Caco-2 (cell line): ENCODE measurements at regions not wholly inside any gene's neighbourhood (a gene's known extent, or its start where the extent isn't known, plus 50 kb on each side); places are given as distances from the start of the nearest gene placed in this dataset.

Experiments used
- BruUV-seq: library from RNA; stranded (reverse); fragments of 400-500 nt; replicated peaks from 2 replicates; lab custom pipeline; 2021; lab: Mats Ljungman, UMichigan
- CTCF ChIA-PET: fragments of 300-600 bp; sonication (Branson Sonifier 250); formaldehyde crosslinking; loops from one replicate; lab custom pipeline; 2022; ENCODE audit warnings: antibody characterized with exemption; lab: Charles Lee
- POLR2A ChIA-PET: fragments of 300-600 bp; sonication (Branson Sonifier 250); formaldehyde crosslinking; loops from one replicate; lab custom pipeline; 2022; ENCODE audit warnings: antibody characterized with exemption; lab: Charles Lee
- DNase-seq, 2 experiments: peaks; one replicate each; pipeline versions ENCODE4 v3.0.0 to v3.0.0-alpha.2; 2020 to 2022
- H3K27me3 ChIP-seq: replicated peaks from 2 replicates; pipeline ENCODE4 v1.6.0; 2011; ENCODE audit warnings: low read length; ENCODE audit not compliant: control insufficient read depth, insufficient read depth
- H3K36me3 ChIP-seq: 2 replicates; pipeline ENCODE4 v1.5.1; 2011; ENCODE audit warnings: low read length; ENCODE audit not compliant: control insufficient read depth, insufficient read depth
- H3K4me1 ChIP-seq: fragments of 250-450 bp; sonication (Bioruptor Pico); 2 replicates; pipeline ENCODE4 v1.5.1; 2020; ENCODE audit warnings: mild to moderate bottlenecking
- H3K4me3 ChIP-seq: 2 replicates; pipeline ENCODE4 v1.5.1; 2011; ENCODE audit warnings: low read depth, mild to moderate bottlenecking, control low read depth, low read length
- H3K9me3 ChIP-seq: fragments of 250-450 bp; sonication (Bioruptor Pico); 2 replicates; pipeline ENCODE4 v1.5.1; 2020; ENCODE audit warnings: mild to moderate bottlenecking, moderate library complexity
- H3K27ac Mint-ChIP-seq: one replicate; pipeline ENCODE4 v1.8.0; 2022; ENCODE audit warnings: mixed read lengths; ENCODE audit not compliant: unreplicated experiment
- H3K27me3 Mint-ChIP-seq: one replicate; pipeline ENCODE4 v1.8.0; 2022; ENCODE audit warnings: mixed read lengths; ENCODE audit not compliant: insufficient read depth, unreplicated experiment
- H3K36me3 Mint-ChIP-seq: one replicate; pipeline ENCODE4 v1.8.0; 2022; ENCODE audit warnings: mild to moderate bottlenecking, mixed read lengths; ENCODE audit not compliant: insufficient read depth, unreplicated experiment
- H3K4me1 Mint-ChIP-seq: one replicate; pipeline ENCODE4 v1.8.0; 2022; ENCODE audit warnings: low read depth, mixed read lengths; ENCODE audit not compliant: unreplicated experiment
- H3K4me3 Mint-ChIP-seq: one replicate; pipeline ENCODE4 v1.8.0; 2022; ENCODE audit warnings: mild to moderate bottlenecking, moderate library complexity, mixed read lengths; ENCODE audit not compliant: unreplicated experiment
- H3K9me3 Mint-ChIP-seq: one replicate; pipeline ENCODE4 v1.8.0; 2022; ENCODE audit warnings: mixed read lengths; ENCODE audit not compliant: unreplicated experiment
- CTCF ChIP-seq, 2 experiments: fragments of 200-600 bp in 1 of 2; IDR thresholded peaks; 1 replicate in 1 of 2; 2 replicates in 1 of 2; pipeline versions ENCODE4 v1.5.1 to v1.8.0; 2011 to 2022; ENCODE audit warnings: antibody characterized with exemption in 1 of 2, control low read depth in 1 of 2, inconsistent platforms in 1 of 2, low read depth in 1 of 2, low read length in 1 of 2, mild to moderate bottlenecking in 1 of 2, moderate library complexity in 1 of 2; ENCODE audit not compliant: insufficient read depth in 1 of 2, severe bottlenecking in 1 of 2, unreplicated experiment in 1 of 2
- intact Hi-C: fragments of 100-400 bp; cut with micrococcal nuclease; formaldehyde crosslinking; loops from one replicate; pipeline ENCODE4 v1.10.0; 2022; ENCODE audit not compliant: unreplicated experiment

GRCh38 chr11:105372206-105372605 is 232.6 kb upstream of the CARD18 start:
- Histone ChIP-seq H3K27me3 (no peaks in the 10 kb centered on the region), H3K4me1 (peaks cover 31% of the 10 kb centered on the region), H3K9me3 (no peaks in the 10 kb centered on the region), H3K36me3 (no peaks in the 10 kb centered on the region), H3K4me3 (no peak overlapping the region)
- no peak for DNase-seq
- Mint-ChIP-seq H3K9me3 (peaks cover 26% of the 10 kb centered on the region), H3K27me3 (no peaks in the 10 kb centered on the region), H3K4me3 (no peak overlapping the region), H3K36me3 (no peaks in the 10 kb centered on the region), H3K27ac (no peak overlapping the region), H3K4me1 (peaks cover 11% of the 10 kb centered on the region)
- CTCF ChIA-PET: no interaction called here
- no peak for TF ChIP-seq CTCF (IDR thresholded peaks at IDR 0.05; ENCODE audit: insufficient read depth in 1 of 2, low read depth in 1 of 2, low read length in 1 of 2, severe bottlenecking in 1 of 2, unreplicated experiment in 1 of 2)
- POLR2A ChIA-PET: no interaction called here
- intact Hi-C loops: no loop called here
- no TSS peak for BruUV-seq

GRCh38 chr11:105371311-105371710 is 231.7 kb upstream of the CARD18 start:
- DNase-seq: no peak
- Mint-ChIP-seq H3K27ac (no peak overlapping the region), H3K9me3 (peaks cover 20% of the 10 kb centered on the region), H3K27me3 (no peaks in the 10 kb centered on the region), H3K36me3 (no peaks in the 10 kb centered on the region), H3K4me3 (no peak overlapping the region), H3K4me1 (peaks cover 11% of the 10 kb centered on the region)
- H3K9me3 ChIP-seq: no peaks in the 10 kb centered on the region
- no peak overlapping the region for H3K4me3 ChIP-seq
- no TSS peak for BruUV-seq
- no peak for TF ChIP-seq CTCF (IDR thresholded peaks at IDR 0.05; ENCODE audit: insufficient read depth in 1 of 2, low read depth in 1 of 2, low read length in 1 of 2, severe bottlenecking in 1 of 2, unreplicated experiment in 1 of 2)
- ChIA-PET CTCF (no interaction called here), POLR2A (no interaction called here)
- no peaks in the 10 kb centered on the region for H3K27me3 ChIP-seq
- H3K4me1 ChIP-seq: peaks cover 31% of the 10 kb centered on the region
- intact Hi-C loops: no loop called here
- H3K36me3 ChIP-seq: no peaks in the 10 kb centered on the region

- POLR2A ChIA-PET: no interaction called here
- peak overlapping the region; percentile 0 for H3K4me3 Mint-ChIP-seq
- H3K36me3 ChIP-seq: no peaks in the 10 kb centered on the region
- H3K27ac Mint-ChIP-seq: peak overlapping the region; percentile 22
- intact Hi-C loops: loop anchor here (10.0 kb wide), 1 partner anchor 496 kb away; no protein-coding TSS in a partner anchor
- H3K36me3 Mint-ChIP-seq: no peaks in the 10 kb centered on the region
- no peak for TF ChIP-seq CTCF (IDR thresholded peaks at IDR 0.05; ENCODE audit: insufficient read depth in 1 of 2, low read depth in 1 of 2, low read length in 1 of 2, severe bottlenecking in 1 of 2, unreplicated experiment in 1 of 2)
- no peaks in the 10 kb centered on the region for H3K9me3 ChIP-seq
- no peak overlapping the region for H3K4me3 ChIP-seq
- peaks cover 11% of the 10 kb centered on the region for H3K4me1 Mint-ChIP-seq
- peak; percentile 67 to 78 for DNase-seq
- BruUV-seq: no TSS peak
- CTCF ChIA-PET: no interaction called here
- peaks cover 31% of the 10 kb centered on the region for H3K4me1 ChIP-seq
- no peaks in the 10 kb centered on the region for H3K9me3 Mint-ChIP-seq
- no peaks in the 10 kb centered on the region for H3K27me3 Mint-ChIP-seq
- no peaks in the 10 kb centered on the region for H3K27me3 ChIP-seq
Measured at GRCh38 chr11:105368711-105369110, 229.1 kb upstream of the CARD18 start.
